WTC11 (cell line): ENCODE measurements at regions not wholly inside any gene's neighbourhood (a gene's known extent, or its start where the extent isn't known, plus 50 kb on each side); places are given as distances from the start of the nearest gene placed in this dataset.

Experiments
- CREB1 ChIP-seq: sonication (generic); formaldehyde crosslinking; IDR thresholded peaks from 2 replicates; pipeline ENCODE4 v1.8.0; 2023; ENCODE audit warnings: mild to moderate bottlenecking, missing genetic modification reagents
- FOXP1 ChIP-seq: sonication (generic); formaldehyde crosslinking; IDR thresholded peaks from 2 replicates; pipeline ENCODE4 v1.8.0; 2022; ENCODE audit warnings: missing genetic modification reagents, mild to moderate bottlenecking, moderate library complexity, borderline replicate concordance
- JUN ChIP-seq: sonication (generic); formaldehyde crosslinking; IDR thresholded peaks from 2 replicates; pipeline ENCODE4 v1.8.0; 2023; ENCODE audit warnings: mild to moderate bottlenecking, missing genetic modification reagents
- SP1 ChIP-seq: sonication (generic); formaldehyde crosslinking; conservative IDR thresholded peaks from 2 replicates; pipeline ENCODE4 v1.8.1; 2022; ENCODE audit warnings: missing genetic modification reagents
- ZNF281 ChIP-seq: sonication (generic); formaldehyde crosslinking; IDR thresholded peaks from 2 replicates; pipeline ENCODE4 v1.8.0; 2023; ENCODE audit warnings: mild to moderate bottlenecking, missing genetic modification reagents
- TF ChIP-seq, protein P1 (sequence below): fragments of 200-600 bp; IDR thresholded peaks from 2 replicates; pipeline ENCODE4 v1.8.0; 2022; ENCODE audit warnings: antibody characterized with exemption
- TF ChIP-seq, protein P2 (sequence below): sonication (generic); formaldehyde crosslinking; IDR thresholded peaks from 2 replicates; pipeline ENCODE4 v1.8.1; 2022; ENCODE audit warnings: low read depth, mild to moderate bottlenecking, moderate library complexity, missing genetic modification reagents, borderline replicate concordance
- TF ChIP-seq, protein P3 (sequence below): sonication (generic); formaldehyde crosslinking; IDR thresholded peaks from 2 replicates; pipeline ENCODE4 v1.8.0; 2022; ENCODE audit warnings: mild to moderate bottlenecking, missing genetic modification reagents
- TF ChIP-seq, protein P4 (sequence below): sonication (generic); formaldehyde crosslinking; IDR thresholded peaks from 2 replicates; pipeline ENCODE4 v1.8.1; 2023; ENCODE audit warnings: mild to moderate bottlenecking, missing genetic modification reagents

GRCh38 chr5:74281166-74281565 lies 359.4 kb downstream of the ENC1 start:
- TF ChIP-seq FOXP1 (no peak), ZNF281 (no peak), CREB1 (CRISPR knock-in tag) (no peak), JUN (no peak), SP1 (CRISPR knock-in tag) (no peak)
- TF ChIP-seq, protein P1, sequence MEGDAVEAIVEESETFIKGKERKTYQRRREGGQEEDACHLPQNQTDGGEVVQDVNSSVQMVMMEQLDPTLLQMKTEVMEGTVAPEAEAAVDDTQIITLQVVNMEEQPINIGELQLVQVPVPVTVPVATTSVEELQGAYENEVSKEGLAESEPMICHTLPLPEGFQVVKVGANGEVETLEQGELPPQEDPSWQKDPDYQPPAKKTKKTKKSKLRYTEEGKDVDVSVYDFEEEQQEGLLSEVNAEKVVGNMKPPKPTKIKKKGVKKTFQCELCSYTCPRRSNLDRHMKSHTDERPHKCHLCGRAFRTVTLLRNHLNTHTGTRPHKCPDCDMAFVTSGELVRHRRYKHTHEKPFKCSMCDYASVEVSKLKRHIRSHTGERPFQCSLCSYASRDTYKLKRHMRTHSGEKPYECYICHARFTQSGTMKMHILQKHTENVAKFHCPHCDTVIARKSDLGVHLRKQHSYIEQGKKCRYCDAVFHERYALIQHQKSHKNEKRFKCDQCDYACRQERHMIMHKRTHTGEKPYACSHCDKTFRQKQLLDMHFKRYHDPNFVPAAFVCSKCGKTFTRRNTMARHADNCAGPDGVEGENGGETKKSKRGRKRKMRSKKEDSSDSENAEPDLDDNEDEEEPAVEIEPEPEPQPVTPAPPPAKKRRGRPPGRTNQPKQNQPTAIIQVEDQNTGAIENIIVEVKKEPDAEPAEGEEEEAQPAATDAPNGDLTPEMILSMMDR = no peak
- TF ChIP-seq, protein P2, sequence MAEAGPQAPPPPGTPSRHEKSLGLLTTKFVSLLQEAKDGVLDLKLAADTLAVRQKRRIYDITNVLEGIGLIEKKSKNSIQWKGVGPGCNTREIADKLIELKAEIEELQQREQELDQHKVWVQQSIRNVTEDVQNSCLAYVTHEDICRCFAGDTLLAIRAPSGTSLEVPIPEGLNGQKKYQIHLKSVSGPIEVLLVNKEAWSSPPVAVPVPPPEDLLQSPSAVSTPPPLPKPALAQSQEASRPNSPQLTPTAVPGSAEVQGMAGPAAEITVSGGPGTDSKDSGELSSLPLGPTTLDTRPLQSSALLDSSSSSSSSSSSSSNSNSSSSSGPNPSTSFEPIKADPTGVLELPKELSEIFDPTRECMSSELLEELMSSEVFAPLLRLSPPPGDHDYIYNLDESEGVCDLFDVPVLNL = no peak
- TF ChIP-seq, protein P3, sequence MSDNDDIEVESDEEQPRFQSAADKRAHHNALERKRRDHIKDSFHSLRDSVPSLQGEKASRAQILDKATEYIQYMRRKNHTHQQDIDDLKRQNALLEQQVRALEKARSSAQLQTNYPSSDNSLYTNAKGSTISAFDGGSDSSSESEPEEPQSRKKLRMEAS (CRISPR knock-in tag) = no peak
- TF ChIP-seq, protein P4, sequence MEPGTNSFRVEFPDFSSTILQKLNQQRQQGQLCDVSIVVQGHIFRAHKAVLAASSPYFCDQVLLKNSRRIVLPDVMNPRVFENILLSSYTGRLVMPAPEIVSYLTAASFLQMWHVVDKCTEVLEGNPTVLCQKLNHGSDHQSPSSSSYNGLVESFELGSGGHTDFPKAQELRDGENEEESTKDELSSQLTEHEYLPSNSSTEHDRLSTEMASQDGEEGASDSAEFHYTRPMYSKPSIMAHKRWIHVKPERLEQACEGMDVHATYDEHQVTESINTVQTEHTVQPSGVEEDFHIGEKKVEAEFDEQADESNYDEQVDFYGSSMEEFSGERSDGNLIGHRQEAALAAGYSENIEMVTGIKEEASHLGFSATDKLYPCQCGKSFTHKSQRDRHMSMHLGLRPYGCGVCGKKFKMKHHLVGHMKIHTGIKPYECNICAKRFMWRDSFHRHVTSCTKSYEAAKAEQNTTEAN (CRISPR knock-in tag) = no peak
